Thyroid gland (tissue), 4 donors: ENCODE measurements at regions not wholly inside any gene's neighbourhood (a gene's known extent, or its start where the extent isn't known, plus 50 kb on each side); places are given as distances from the start of the nearest gene placed in this dataset.

Source experiments
- CTCF ChIP-seq, 6 experiments: fragments of 200-600 bp in 3 of 6; fragments of 450-650 bp in 3 of 6; sonication (generic) in 3 of 6; IDR thresholded peaks; one replicate each; pipeline ENCODE4 v1.5.1; 2016 to 2019; ENCODE audit warnings: antibody characterized with exemption in 6 of 6, mild to moderate bottlenecking in 2 of 6, inconsistent platforms in 1 of 6, moderate library complexity in 1 of 6
- POLR2A ChIP-seq, 2 donors: fragments of 450-650 bp; IDR thresholded peaks; one replicate each; pipeline ENCODE4 v1.6.1; 2017; ENCODE audit warnings: antibody characterized with exemption in 2 of 2, mild to moderate bottlenecking in 2 of 2, moderate library complexity in 1 of 2

- TF ChIP-seq POLR2A (IDR thresholded peaks at IDR 0.05) = no peak
- TF ChIP-seq CTCF (IDR thresholded peaks at IDR 0.05) = no peak
Measured at GRCh38 chr2:138382672-138383071, 118.9 kb upstream of the SPOPL start.
